Activated B cell treated with CpG ODN at 0.5 μM for 24 hours (primary cell): ENCODE measurements at regions not wholly inside any gene's neighbourhood (a gene's known extent, or its start where the extent isn't known, plus 50 kb on each side); places are given as distances from the start of the nearest gene placed in this dataset.

Experiments used
- ATAC-seq: fragments of 200-7000 bp; cut with Tn5 transposase; one replicate; pipeline ENCODE4 v1.10.0; 2021; ENCODE audit warnings: low read depth, mild to moderate bottlenecking, moderate library complexity
- CTCF ChIA-PET: fragments of 350-600 bp; sonication (Branson Sonifier 250); formaldehyde crosslinking; loops from one replicate; lab custom pipeline; 2021; ENCODE audit warnings: antibody characterized with exemption; lab: Charles Lee
- POLR2A ChIA-PET: fragments of 350-600 bp; sonication (Branson Sonifier 250); formaldehyde crosslinking; loops from one replicate; lab custom pipeline; 2021; ENCODE audit warnings: antibody characterized with exemption; lab: Charles Lee
- DNase-seq: peaks from one replicate; pipeline ENCODE4 v3.0.0; 2022
- H3K27ac Mint-ChIP-seq: one replicate; pipeline ENCODE4 v1.8.0; 2020; ENCODE audit warnings: mixed read lengths
- H3K27me3 Mint-ChIP-seq: one replicate; pipeline ENCODE4 v1.8.0; 2021; ENCODE audit warnings: mixed read lengths
- H3K36me3 Mint-ChIP-seq: one replicate; pipeline ENCODE4 v1.8.0; 2021; ENCODE audit warnings: low read depth, mixed read lengths
- H3K4me1 Mint-ChIP-seq: one replicate; pipeline ENCODE4 v1.8.0; 2021; ENCODE audit warnings: mixed read lengths
- H3K4me3 Mint-ChIP-seq: one replicate; pipeline ENCODE4 v1.8.0; 2020; ENCODE audit warnings: mild to moderate bottlenecking, mixed read lengths
- H3K9me3 Mint-ChIP-seq: one replicate; pipeline ENCODE4 v1.8.0; 2020; ENCODE audit warnings: mixed read lengths
- intact Hi-C: fragments of 100-400 bp; cut with micrococcal nuclease; formaldehyde crosslinking; loops from one replicate; pipeline ENCODE4 v1.15.1; 2024
- TF ChIP-seq, protein P1 (sequence below): fragments of 200-600 bp; IDR thresholded peaks from one replicate; pipeline ENCODE4 v1.8.0; 2022; ENCODE audit warnings: antibody characterized with exemption, mild to moderate bottlenecking

DNA sequence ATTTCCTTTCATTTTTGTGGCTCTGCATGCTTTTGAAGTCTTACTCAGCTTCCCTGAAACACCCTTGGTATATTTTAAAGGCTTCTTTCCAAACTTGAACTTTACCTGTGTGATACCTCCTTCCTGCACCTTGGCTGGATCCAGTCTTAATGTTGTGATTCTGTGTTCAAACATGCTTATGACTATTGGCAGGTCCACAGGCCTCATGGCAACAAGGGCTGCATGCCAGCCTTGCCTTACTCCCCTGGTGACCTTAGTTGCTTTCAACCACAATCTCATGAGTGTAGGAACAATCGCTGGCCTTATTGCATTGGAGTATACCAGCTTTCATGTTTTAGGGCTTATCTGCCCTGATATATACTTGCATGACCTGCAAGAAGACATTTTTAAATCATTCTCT, 238.7 kb downstream of the KIF20B start:
- TF ChIP-seq, protein P1, sequence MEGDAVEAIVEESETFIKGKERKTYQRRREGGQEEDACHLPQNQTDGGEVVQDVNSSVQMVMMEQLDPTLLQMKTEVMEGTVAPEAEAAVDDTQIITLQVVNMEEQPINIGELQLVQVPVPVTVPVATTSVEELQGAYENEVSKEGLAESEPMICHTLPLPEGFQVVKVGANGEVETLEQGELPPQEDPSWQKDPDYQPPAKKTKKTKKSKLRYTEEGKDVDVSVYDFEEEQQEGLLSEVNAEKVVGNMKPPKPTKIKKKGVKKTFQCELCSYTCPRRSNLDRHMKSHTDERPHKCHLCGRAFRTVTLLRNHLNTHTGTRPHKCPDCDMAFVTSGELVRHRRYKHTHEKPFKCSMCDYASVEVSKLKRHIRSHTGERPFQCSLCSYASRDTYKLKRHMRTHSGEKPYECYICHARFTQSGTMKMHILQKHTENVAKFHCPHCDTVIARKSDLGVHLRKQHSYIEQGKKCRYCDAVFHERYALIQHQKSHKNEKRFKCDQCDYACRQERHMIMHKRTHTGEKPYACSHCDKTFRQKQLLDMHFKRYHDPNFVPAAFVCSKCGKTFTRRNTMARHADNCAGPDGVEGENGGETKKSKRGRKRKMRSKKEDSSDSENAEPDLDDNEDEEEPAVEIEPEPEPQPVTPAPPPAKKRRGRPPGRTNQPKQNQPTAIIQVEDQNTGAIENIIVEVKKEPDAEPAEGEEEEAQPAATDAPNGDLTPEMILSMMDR, result no peak
- no peak overlapping the region for H3K27ac Mint-ChIP-seq
- DNase-seq (no peak), ATAC-seq (no peak)
- CTCF ChIA-PET, result no interaction called here
- no peaks in the 10 kb centered on the region for H3K9me3 Mint-ChIP-seq
- POLR2A ChIA-PET, result no interaction called here
- peaks cover 2% of the 10 kb centered on the region for H3K36me3 Mint-ChIP-seq
- H3K27me3 Mint-ChIP-seq, result peaks cover 31% of the 10 kb centered on the region
- peaks cover 2% of the 10 kb centered on the region for H3K4me1 Mint-ChIP-seq
- H3K4me3 Mint-ChIP-seq, result no peak overlapping the region
- intact Hi-C loops, result no loop called here

DNA sequence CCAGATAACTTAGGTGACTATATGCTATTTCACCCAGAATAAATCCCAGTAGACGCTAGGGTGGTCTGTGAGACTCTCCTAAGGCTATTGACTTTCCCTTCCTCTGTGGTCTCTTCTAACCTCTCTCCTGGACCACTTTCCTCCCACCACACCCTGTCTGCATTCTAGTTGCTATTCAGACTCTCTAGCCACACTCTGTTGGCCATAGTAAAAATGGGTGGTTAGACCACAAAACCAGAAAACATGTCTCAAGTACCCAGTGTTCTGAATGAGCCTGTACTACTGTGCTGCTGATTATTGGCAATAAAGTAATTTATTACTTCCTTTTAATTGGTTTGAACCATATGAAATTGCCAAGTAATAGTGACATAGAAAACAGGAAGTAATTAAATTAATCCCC, 240.8 kb downstream of the KIF20B start:
- DNase-seq (no peak), ATAC-seq (no peak)
- no peaks in the 10 kb centered on the region for H3K36me3 Mint-ChIP-seq
- H3K27ac Mint-ChIP-seq, result no peak overlapping the region
- TF ChIP-seq, protein P1, result no peak
- H3K4me3 Mint-ChIP-seq, result no peak overlapping the region
- H3K4me1 Mint-ChIP-seq, result peaks cover 8% of the 10 kb centered on the region
- peaks cover 36% of the 10 kb centered on the region for H3K27me3 Mint-ChIP-seq
- no peaks in the 10 kb centered on the region for H3K9me3 Mint-ChIP-seq
- POLR2A ChIA-PET, result no interaction called here
- intact Hi-C loops, result no loop called here
- CTCF ChIA-PET, result no interaction called here

DNA sequence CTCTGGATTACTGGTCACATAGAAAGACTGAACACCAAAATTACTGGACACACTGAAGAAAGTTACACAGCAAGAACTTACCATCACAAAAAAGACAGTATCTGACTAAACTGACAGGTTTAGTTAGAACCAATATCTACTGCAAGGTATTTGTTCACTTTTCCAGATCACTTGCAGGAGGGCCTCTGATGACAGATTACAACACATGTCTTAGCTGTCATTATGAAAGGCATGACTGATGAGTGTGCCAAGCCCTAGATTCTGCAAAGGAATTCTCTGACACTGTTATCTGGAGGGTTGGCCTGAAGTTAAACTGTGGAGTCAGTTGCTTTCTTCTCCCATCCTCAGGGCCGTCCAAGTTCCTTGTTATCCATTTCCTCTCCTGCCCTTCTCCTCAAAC, 242.7 kb downstream of the KIF20B start:
- CTCF ChIA-PET, result no interaction called here
- POLR2A ChIA-PET, result no interaction called here
- Mint-ChIP-seq H3K4me1 (peaks cover 8% of the 10 kb centered on the region), H3K36me3 (no peaks in the 10 kb centered on the region), H3K4me3 (no peak overlapping the region), H3K27ac (no peak overlapping the region), H3K27me3 (peaks cover 43% of the 10 kb centered on the region), H3K9me3 (peaks cover 5% of the 10 kb centered on the region)
- ATAC-seq (no peak), DNase-seq (no peak)
- intact Hi-C loops, result no loop called here
- TF ChIP-seq, protein P1, result no peak

DNA sequence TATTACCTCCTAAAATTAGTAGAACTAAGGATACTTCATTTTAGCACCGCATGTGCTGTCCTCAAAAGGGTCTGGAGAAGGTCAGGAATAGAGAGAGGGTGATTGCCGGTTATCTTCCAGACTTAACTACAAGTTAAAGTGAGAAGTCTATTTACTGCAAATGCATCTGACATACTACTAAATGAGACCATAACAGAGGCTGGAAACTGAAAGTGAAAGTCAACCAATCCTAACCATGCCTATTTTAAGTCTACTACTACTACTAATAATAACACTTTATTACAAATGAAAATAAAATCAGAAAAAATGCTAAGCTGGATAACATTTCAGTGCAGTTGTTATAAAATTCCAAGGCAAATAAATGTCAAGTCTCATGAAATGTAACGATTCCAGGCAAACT, 244.7 kb downstream of the KIF20B start:
- intact Hi-C loops, result no loop called here
- DNase-seq (no peak), ATAC-seq (no peak)
- ChIA-PET CTCF (no interaction called here), POLR2A (no interaction called here)
- Mint-ChIP-seq H3K36me3 (no peaks in the 10 kb centered on the region), H3K27me3 (peaks cover 29% of the 10 kb centered on the region), H3K27ac (no peak overlapping the region), H3K4me1 (peaks cover 8% of the 10 kb centered on the region), H3K9me3 (peaks cover 5% of the 10 kb centered on the region), H3K4me3 (no peak overlapping the region)
- TF ChIP-seq, protein P1, result no peak

DNA sequence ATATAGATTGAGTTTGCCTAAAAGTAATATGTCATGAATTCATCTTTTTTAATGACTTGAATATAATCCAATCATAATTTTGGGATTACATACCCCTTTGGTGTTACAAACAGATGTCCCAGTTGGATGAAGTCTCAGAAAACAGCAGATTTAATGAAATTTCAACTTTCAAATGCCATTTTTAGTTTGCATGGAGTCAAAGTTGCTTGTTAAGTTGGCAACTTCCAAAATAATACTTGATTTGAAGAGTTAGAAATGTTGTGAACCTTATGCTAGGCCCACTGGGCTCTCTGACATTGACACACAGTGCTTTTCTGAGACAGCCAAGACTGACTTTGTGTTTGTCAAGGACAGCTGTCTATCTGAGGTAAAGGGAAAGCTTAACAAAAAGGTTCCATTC, 248.1 kb downstream of the KIF20B start:
- no peak for ATAC-seq
- H3K36me3 Mint-ChIP-seq, result no peaks in the 10 kb centered on the region
- H3K27ac Mint-ChIP-seq, result no peak overlapping the region
- ChIA-PET CTCF (no interaction called here), POLR2A (no interaction called here)
- DNase-seq, result no peak
- TF ChIP-seq, protein P1, result no peak
- H3K4me1 Mint-ChIP-seq, result peaks cover 6% of the 10 kb centered on the region
- H3K27me3 Mint-ChIP-seq, result peaks cover 16% of the 10 kb centered on the region
- intact Hi-C loops, result no loop called here
- H3K4me3 Mint-ChIP-seq, result no peak overlapping the region
- peaks cover 7% of the 10 kb centered on the region for H3K9me3 Mint-ChIP-seq
